Kidney (tissue), 13 donors: ENCODE measurements at regions not wholly inside any gene's neighbourhood (a gene's known extent, or its start where the extent isn't known, plus 50 kb on each side); places are given as distances from the start of the nearest gene placed in this dataset.

Experiments
- DNase-seq, 5 donors: peaks; one replicate each; pipeline ENCODE4 v3.0.0-alpha.2; 2013 to 2020
- FAIRE-seq: peaks from 2 replicates; lab custom pipeline; 2012; peaks lifted over from hg19 to GRCh38; lab: Jason Lieb, UNC
- H3K27ac ChIP-seq, 2 donors: one replicate each; pipeline ENCODE4 v1.7.0; 2013; ENCODE audit warnings: low read depth in 2 of 2, low read length in 2 of 2, inconsistent platforms in 1 of 2
- H3K27me3 ChIP-seq: one replicate; pipeline ENCODE4 v1.7.1; 2013; ENCODE audit warnings: low read length, inconsistent platforms; ENCODE audit not compliant: control insufficient read depth, insufficient read depth
- H3K36me3 ChIP-seq, 3 donors: one replicate each; pipeline versions ENCODE4 v1.7.0 to v1.7.1; 2013; ENCODE audit warnings: low read length in 3 of 3, control low read depth in 1 of 3, inconsistent platforms in 1 of 3; ENCODE audit not compliant: insufficient read depth in 3 of 3, control insufficient read depth in 2 of 3
- H3K4me1 ChIP-seq, 3 donors: one replicate each; pipeline versions ENCODE4 v1.7.0 to v1.7.1; 2013; ENCODE audit warnings: low read length in 3 of 3, inconsistent platforms in 1 of 3, low read depth in 1 of 3; ENCODE audit not compliant: control insufficient read depth in 2 of 3, insufficient read depth in 2 of 3
- H3K4me3 ChIP-seq, 3 donors: one replicate each; pipeline versions ENCODE4 v1.7.0 to v1.8.1; 2013; ENCODE audit warnings: low read length in 3 of 3, control low read depth in 1 of 3, inconsistent platforms in 1 of 3
- H3K9ac ChIP-seq, 3 donors: one replicate each; pipeline versions ENCODE4 v1.7.0 to v1.7.1; 2013; ENCODE audit warnings: low read length in 3 of 3, control low read depth in 1 of 3, inconsistent platforms in 1 of 3
- H3K9me3 ChIP-seq, 3 donors: one replicate each; pipeline versions ENCODE4 v1.7.0 to v1.7.1; 2013; ENCODE audit warnings: low read length in 3 of 3, control low read depth in 1 of 3, inconsistent platforms in 1 of 3; ENCODE audit not compliant: control insufficient read depth in 2 of 3, insufficient read depth in 1 of 3
- CTCF ChIP-seq: IDR thresholded peaks from 3 replicates; pipeline ENCODE4 v1.5.1; 2012; ENCODE audit warnings: mild to moderate bottlenecking, moderate library complexity, borderline replicate concordance; ENCODE audit not compliant: insufficient read depth; ENCODE audit errors: extremely low read depth
- intact Hi-C: fragments of 100-400 bp; cut with DNase I; formaldehyde crosslinking; loops from one replicate; pipeline ENCODE4 v1.11.1; 2022
- donor health status: control.
- donor health status: control.
- donor health status: control.
- donor health status: control.
- donor health status: control.
- donor health status: DM: yes; HTN: yes; CAD: no.
- donor health status: Normal renal cell carcinoma (clear cell type).

GRCh38 chr2:188870289-188870688 is 103.9 kb upstream of the COL3A1 start:
- no peak for TF ChIP-seq CTCF
- Histone ChIP-seq H3K27me3 (no peaks in the 10 kb centered on the region), H3K9ac (no peak overlapping the region), H3K4me1 (no peaks in the 10 kb centered on the region), H3K9me3 (peaks cover 0 to 4% (median 0%) of the 10 kb centered on the region in 3 donors), H3K27ac (no peak overlapping the region), H3K4me3 (no peak overlapping the region), H3K36me3 (no peaks in the 10 kb centered on the region)
- intact Hi-C loops: no loop called here
- no peak for FAIRE-seq
- no peak for DNase-seq

- intact Hi-C loops: no loop called here
- TF ChIP-seq CTCF: no peak
- no peaks in the 10 kb centered on the region for H3K9me3 ChIP-seq
- H3K36me3 ChIP-seq: no peaks in the 10 kb centered on the region
- FAIRE-seq (no peak), DNase-seq (no peak)
- no peak overlapping the region for H3K27ac ChIP-seq
- no peaks in the 10 kb centered on the region for H3K4me1 ChIP-seq
- no peaks in the 10 kb centered on the region for H3K27me3 ChIP-seq
- no peak overlapping the region for H3K4me3 ChIP-seq
- H3K9ac ChIP-seq: no peak overlapping the region
Observed at GRCh38 chr2:188875104-188875503, 99.1 kb upstream of the COL3A1 start.

- H3K27me3 ChIP-seq: no peaks in the 10 kb centered on the region
- H3K4me3 ChIP-seq: no peak overlapping the region
- H3K27ac ChIP-seq: no peak overlapping the region
- no peaks in the 10 kb centered on the region for H3K4me1 ChIP-seq
- H3K9me3 ChIP-seq: no peaks in the 10 kb centered on the region
- H3K36me3 ChIP-seq: no peaks in the 10 kb centered on the region
- H3K9ac ChIP-seq: no peak overlapping the region
- no peak for TF ChIP-seq CTCF
- intact Hi-C loops: no loop called here
- no peak for DNase-seq
- FAIRE-seq: no peak
Observed at GRCh38 chr2:188878716-188879115, 95.5 kb upstream of the COL3A1 start.

GRCh38 chr2:188880740-188881139 is 93.4 kb upstream of the COL3A1 start:
- no peak for FAIRE-seq
- Histone ChIP-seq H3K36me3 (no peaks in the 10 kb centered on the region), H3K4me3 (no peak overlapping the region), H3K27me3 (no peaks in the 10 kb centered on the region), H3K4me1 (no peaks in the 10 kb centered on the region), H3K27ac (no peak overlapping the region), H3K9me3 (no peaks in the 10 kb centered on the region), H3K9ac (no peak overlapping the region)
- no peak for DNase-seq
- no peak for TF ChIP-seq CTCF
- intact Hi-C loops: no loop called here
